Body of pancreas (tissue), 4 donors: ENCODE measurements at regions not wholly inside any gene's neighbourhood (a gene's known extent, or its start where the extent isn't known, plus 50 kb on each side); places are given as distances from the start of the nearest gene placed in this dataset.

Experiments
- ATAC-seq: fragments of 150-250 bp; one replicate; pipeline ENCODE4 v1.9.1; 2016
- DNase-seq, 4 donors: peaks; one replicate each; pipeline ENCODE4 v3.0.0-alpha.2; 2019
- H3K27ac ChIP-seq, 4 donors: fragments of 200-600 bp; sonication (generic); 1 replicate in 3 of 4; 2 replicates in 1 of 4; pipeline versions ENCODE4 v1.5.1 to v1.6.1; 2016 to 2019; ENCODE audit warnings: mild to moderate bottlenecking in 1 of 4, mixed read lengths in 1 of 4, moderate library complexity in 1 of 4
- H3K27me3 ChIP-seq, 2 donors: fragments of 200-600 bp; sonication (generic); one replicate each; pipeline ENCODE4 v1.6.0; 2016; ENCODE audit warnings: mild to moderate bottlenecking in 1 of 2
- H3K36me3 ChIP-seq, 2 donors: fragments of 200-600 bp; sonication (generic); replicated peaks in 1 of 2; 2 replicates each; pipeline ENCODE4 v1.5.1; 2016; ENCODE audit warnings: low read depth in 2 of 2; ENCODE audit not compliant: insufficient read depth in 1 of 2
- H3K4me1 ChIP-seq: fragments of 200-600 bp; sonication (generic); one replicate; pipeline ENCODE4 v1.6.0; 2016
- H3K4me3 ChIP-seq, 2 donors: fragments of 200-600 bp; sonication (generic); 1 replicate in 1 of 2; 2 replicates in 1 of 2; pipeline ENCODE4 v1.5.1; 2016 to 2019
- H3K9me3 ChIP-seq, 3 donors: fragments of 200-600 bp; sonication (generic); 1 replicate in 2 of 3; 2 replicates in 1 of 3; pipeline ENCODE4 v1.5.1; 2016
- POLR2A ChIP-seq, 3 donors: fragments of 450-650 bp; IDR thresholded peaks; one replicate each; pipeline ENCODE4 v1.6.1; 2016; ENCODE audit warnings: antibody characterized with exemption in 3 of 3, mild to moderate bottlenecking in 2 of 3
- WGBS, 2 donors: methylation state at CpG; one replicate each; pipeline ENCODE4 v1.1.5; 2017; 5-methylcytosine and 5-hydroxymethylcytosine counted together
- intact Hi-C: fragments of 100-400 bp; cut with DNase I; formaldehyde crosslinking; loops from one replicate; pipeline ENCODE4 v1.15.1; 2023
- TF ChIP-seq, protein P1 (sequence below), 7 experiments: fragments of 450-650 bp in 4 of 7; fragments of 200-600 bp in 3 of 7; sonication (generic) in 3 of 7; IDR thresholded peaks; one replicate each; pipeline ENCODE4 v1.5.1; 2016 to 2019; ENCODE audit warnings: antibody characterized with exemption in 7 of 7

DNA sequence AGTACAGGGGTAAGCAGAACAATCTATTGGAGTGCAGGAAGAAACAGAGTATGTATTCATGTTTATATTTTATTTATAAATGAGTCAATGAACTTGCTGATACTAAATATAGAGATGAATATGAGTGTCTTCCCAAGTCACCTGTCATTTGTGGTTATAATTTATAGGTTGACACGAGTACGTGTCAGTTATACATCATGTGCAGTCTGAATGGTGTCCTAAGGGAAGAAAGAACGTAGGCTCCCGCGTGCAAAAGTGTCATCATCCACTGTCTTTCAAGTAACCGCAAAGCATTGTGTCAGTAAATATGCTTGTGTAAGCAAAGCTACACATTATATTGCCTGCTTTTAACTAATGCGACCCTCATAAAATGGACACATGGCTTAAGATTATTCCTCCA, 786.1 kb downstream of the KCNJ2 start:
- Histone ChIP-seq H3K9me3 (no peaks in the 10 kb centered on the region), H3K27ac (no peak overlapping the region), H3K36me3 (no peaks in the 10 kb centered on the region), H3K4me3 (no peak overlapping the region), H3K27me3 (no peaks in the 10 kb centered on the region), H3K4me1 (no peaks in the 10 kb centered on the region)
- intact Hi-C loops: no loop called here
- TF ChIP-seq, protein P1, sequence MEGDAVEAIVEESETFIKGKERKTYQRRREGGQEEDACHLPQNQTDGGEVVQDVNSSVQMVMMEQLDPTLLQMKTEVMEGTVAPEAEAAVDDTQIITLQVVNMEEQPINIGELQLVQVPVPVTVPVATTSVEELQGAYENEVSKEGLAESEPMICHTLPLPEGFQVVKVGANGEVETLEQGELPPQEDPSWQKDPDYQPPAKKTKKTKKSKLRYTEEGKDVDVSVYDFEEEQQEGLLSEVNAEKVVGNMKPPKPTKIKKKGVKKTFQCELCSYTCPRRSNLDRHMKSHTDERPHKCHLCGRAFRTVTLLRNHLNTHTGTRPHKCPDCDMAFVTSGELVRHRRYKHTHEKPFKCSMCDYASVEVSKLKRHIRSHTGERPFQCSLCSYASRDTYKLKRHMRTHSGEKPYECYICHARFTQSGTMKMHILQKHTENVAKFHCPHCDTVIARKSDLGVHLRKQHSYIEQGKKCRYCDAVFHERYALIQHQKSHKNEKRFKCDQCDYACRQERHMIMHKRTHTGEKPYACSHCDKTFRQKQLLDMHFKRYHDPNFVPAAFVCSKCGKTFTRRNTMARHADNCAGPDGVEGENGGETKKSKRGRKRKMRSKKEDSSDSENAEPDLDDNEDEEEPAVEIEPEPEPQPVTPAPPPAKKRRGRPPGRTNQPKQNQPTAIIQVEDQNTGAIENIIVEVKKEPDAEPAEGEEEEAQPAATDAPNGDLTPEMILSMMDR (IDR thresholded peaks at IDR 0.05): no peak
- no peak for TF ChIP-seq POLR2A (IDR thresholded peaks at IDR 0.05)
- WGBS, 2 donors: 74 to 80% methylated on average over 7 of the region's 7 CpGs
- ATAC-seq: no peak
- DNase-seq: no peak

GRCh38 chr17:70956726-70957125, 787.4 kb downstream of the KCNJ2 start:
- TF ChIP-seq, protein P1 (IDR thresholded peaks at IDR 0.05): no peak
- TF ChIP-seq POLR2A (IDR thresholded peaks at IDR 0.05): no peak
- intact Hi-C loops: no loop called here
- no peaks in the 10 kb centered on the region for H3K36me3 ChIP-seq
- H3K9me3 ChIP-seq: no peaks in the 10 kb centered on the region
- DNase-seq (no peak), ATAC-seq (no peak)
- no peak overlapping the region for H3K4me3 ChIP-seq
- 76 to 78% methylated on average over 5 of the region's 5 CpGs for WGBS, 2 donors
- H3K27ac ChIP-seq: no peak overlapping the region
- H3K4me1 ChIP-seq: no peaks in the 10 kb centered on the region
- H3K27me3 ChIP-seq: no peaks in the 10 kb centered on the region

GRCh38 chr17:70961341-70961740, 792.0 kb downstream of the KCNJ2 start:
- H3K4me3 ChIP-seq: no peak overlapping the region
- no peaks in the 10 kb centered on the region for H3K36me3 ChIP-seq
- H3K27me3 ChIP-seq: no peaks in the 10 kb centered on the region
- H3K4me1 ChIP-seq: no peaks in the 10 kb centered on the region
- intact Hi-C loops: no loop called here
- no peaks in the 10 kb centered on the region for H3K9me3 ChIP-seq
- WGBS, 2 donors: 83 to 84% methylated on average over 3 of the region's 3 CpGs
- DNase-seq (no peak), ATAC-seq (no peak)
- TF ChIP-seq POLR2A (IDR thresholded peaks at IDR 0.05): no peak
- TF ChIP-seq, protein P1 (IDR thresholded peaks at IDR 0.05): no peak
- no peak overlapping the region for H3K27ac ChIP-seq

- TF ChIP-seq, protein P1 (IDR thresholded peaks at IDR 0.05): no peak
- TF ChIP-seq POLR2A (IDR thresholded peaks at IDR 0.05): no peak
- no peaks in the 10 kb centered on the region for H3K9me3 ChIP-seq
- 60 to 61% methylated on average over 3 of the region's 3 CpGs for WGBS, 2 donors
- H3K36me3 ChIP-seq: no peaks in the 10 kb centered on the region
- no peaks in the 10 kb centered on the region for H3K4me1 ChIP-seq
- DNase-seq (no peak), ATAC-seq (no peak)
- no peak overlapping the region for H3K4me3 ChIP-seq
- no peaks in the 10 kb centered on the region for H3K27me3 ChIP-seq
- intact Hi-C loops: no loop called here
- H3K27ac ChIP-seq: no peak overlapping the region
These were observed 799.0 kb downstream of the KCNJ2 start for GRCh38 chr17:70968302-70968701.

GRCh38 chr17:70969521-70970034, 800.2 kb downstream of the KCNJ2 start:
- Histone ChIP-seq H3K4me1 (no peaks in the 10 kb centered on the region), H3K27ac (no peak overlapping the region), H3K9me3 (no peaks in the 10 kb centered on the region), H3K4me3 (no peak overlapping the region), H3K27me3 (no peaks in the 10 kb centered on the region), H3K36me3 (no peaks in the 10 kb centered on the region)
- WGBS, 2 donors: 65 to 70% methylated on average over 6 of the region's 6 CpGs
- DNase-seq (no peak), ATAC-seq (no peak)
- intact Hi-C loops: no loop called here
- TF ChIP-seq, protein P1 (IDR thresholded peaks at IDR 0.05): no peak
- no peak for TF ChIP-seq POLR2A (IDR thresholded peaks at IDR 0.05)
